ENCODE measurements at regions not wholly inside any gene's neighbourhood (a gene's known extent, or its start where the extent isn't known, plus 50 kb on each side); places are given as distances from the start of the nearest gene placed in this dataset.

DNA sequence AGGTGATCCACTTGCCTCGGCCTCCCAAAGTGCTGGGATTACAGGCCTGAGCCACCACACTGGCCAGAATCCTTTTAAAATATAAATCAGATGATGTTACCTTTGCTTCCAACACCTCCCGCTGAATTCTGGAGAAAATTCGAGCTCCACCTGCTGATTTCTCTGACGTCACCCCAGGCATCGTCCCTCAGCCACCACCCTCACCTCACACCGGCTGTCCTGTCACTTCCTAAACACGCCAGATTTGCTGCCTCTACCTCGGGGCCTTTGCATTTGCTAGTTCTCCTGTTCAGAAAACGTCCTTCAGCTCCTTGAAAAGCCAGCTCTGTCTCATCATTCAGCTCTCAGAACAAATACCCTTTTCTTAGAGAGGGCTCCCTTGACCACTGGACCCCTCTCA is 57.9 kb downstream of the FBXO2 start:
- 54 to 63% (median 62%) methylated on average over 9 of the region's 9 CpGs for WGBS, 3 donors
- H3K27ac ChIP-seq: no peak overlapping the region
- ATAC-seq (no peak), DNase-seq (no peak)
- intact Hi-C loops (cut with DNase I): no loop called here
- H3K9me3 ChIP-seq: no peaks in the 10 kb centered on the region
- H3K36me3 ChIP-seq (ENCODE audit: insufficient read depth in 1 of 2, low read depth in 1 of 2): no peaks in the 10 kb centered on the region
- H3K4me1 ChIP-seq: no peaks in the 10 kb centered on the region
- H3K27me3 ChIP-seq (ENCODE audit: insufficient read depth in 3 of 3, low read length in 2 of 3): peaks cover 0 to 55% (median 6%) of the 10 kb centered on the region in 3 donors
- TF ChIP-seq, protein P1, sequence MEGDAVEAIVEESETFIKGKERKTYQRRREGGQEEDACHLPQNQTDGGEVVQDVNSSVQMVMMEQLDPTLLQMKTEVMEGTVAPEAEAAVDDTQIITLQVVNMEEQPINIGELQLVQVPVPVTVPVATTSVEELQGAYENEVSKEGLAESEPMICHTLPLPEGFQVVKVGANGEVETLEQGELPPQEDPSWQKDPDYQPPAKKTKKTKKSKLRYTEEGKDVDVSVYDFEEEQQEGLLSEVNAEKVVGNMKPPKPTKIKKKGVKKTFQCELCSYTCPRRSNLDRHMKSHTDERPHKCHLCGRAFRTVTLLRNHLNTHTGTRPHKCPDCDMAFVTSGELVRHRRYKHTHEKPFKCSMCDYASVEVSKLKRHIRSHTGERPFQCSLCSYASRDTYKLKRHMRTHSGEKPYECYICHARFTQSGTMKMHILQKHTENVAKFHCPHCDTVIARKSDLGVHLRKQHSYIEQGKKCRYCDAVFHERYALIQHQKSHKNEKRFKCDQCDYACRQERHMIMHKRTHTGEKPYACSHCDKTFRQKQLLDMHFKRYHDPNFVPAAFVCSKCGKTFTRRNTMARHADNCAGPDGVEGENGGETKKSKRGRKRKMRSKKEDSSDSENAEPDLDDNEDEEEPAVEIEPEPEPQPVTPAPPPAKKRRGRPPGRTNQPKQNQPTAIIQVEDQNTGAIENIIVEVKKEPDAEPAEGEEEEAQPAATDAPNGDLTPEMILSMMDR (IDR thresholded peaks at IDR 0.05): no peak
- H3K4me3 ChIP-seq: no peak overlapping the region

DNA sequence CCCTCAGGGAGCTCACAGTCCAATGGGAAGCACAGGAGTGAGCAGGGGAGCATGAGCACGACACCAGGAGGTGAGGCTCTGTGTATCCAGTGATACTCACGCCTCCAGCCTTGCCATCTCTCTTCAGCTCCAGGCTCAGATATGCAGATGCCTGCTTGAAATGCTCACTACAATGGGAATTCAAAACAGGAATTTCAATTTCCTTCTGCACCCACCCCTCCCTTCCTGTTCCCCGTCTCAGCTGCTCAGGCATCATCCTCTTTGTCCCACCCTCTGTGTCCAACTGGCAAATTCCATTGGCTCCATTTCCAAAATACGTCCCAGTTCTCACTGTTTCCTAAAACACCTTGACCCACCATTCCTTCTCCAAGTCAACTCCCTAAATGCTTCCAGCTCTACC is 58.9 kb downstream of the FBXO2 start:
- no peak for ATAC-seq

DNA sequence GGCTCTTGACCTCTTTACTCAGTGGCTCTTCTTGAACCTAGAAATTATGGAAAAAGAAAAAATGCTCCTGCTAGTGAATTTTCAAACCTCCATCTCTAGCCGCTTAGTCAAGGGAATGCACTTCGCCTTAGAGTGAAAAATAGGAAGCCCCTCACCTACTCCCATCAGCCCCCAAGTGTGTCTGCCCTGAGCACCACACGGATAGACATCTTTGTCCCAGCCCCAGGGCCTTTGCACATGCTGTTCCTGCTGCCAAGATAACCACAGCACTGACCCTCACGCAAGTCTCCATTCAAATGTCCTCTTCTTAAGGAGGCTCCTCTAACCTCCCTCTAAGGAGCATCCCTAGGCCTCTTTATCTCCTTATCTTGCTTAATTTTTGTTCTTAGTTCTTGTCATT is 59.6 kb downstream of the FBXO2 start:
- H3K27ac ChIP-seq: no peak overlapping the region
- H3K4me1 ChIP-seq: no peaks in the 10 kb centered on the region
- 86 to 88% (median 88%) methylated on average over 4 of the region's 4 CpGs for WGBS, 3 donors
- intact Hi-C loops (cut with DNase I): no loop called here
- TF ChIP-seq, protein P1 (IDR thresholded peaks at IDR 0.05): no peak
- H3K36me3 ChIP-seq (ENCODE audit: insufficient read depth in 1 of 2, low read depth in 1 of 2): no peaks in the 10 kb centered on the region
- no peaks in the 10 kb centered on the region for H3K9me3 ChIP-seq
- ATAC-seq: no peak
- no peak for DNase-seq
- peaks cover 0 to 55% (median 6%) of the 10 kb centered on the region in 3 donors for H3K27me3 ChIP-seq (ENCODE audit: insufficient read depth in 3 of 3, low read length in 2 of 3)
- H3K4me3 ChIP-seq: no peak overlapping the region

More for the DNA sequence above, 58.9 kb downstream of the FBXO2 start:
- TF ChIP-seq, protein P1 (IDR thresholded peaks at IDR 0.05): no peak
- Histone ChIP-seq H3K4me3 (no peak overlapping the region), H3K36me3 (ENCODE audit: insufficient read depth in 1 of 2, low read depth in 1 of 2) (no peaks in the 10 kb centered on the region), H3K27me3 (ENCODE audit: insufficient read depth in 3 of 3, low read length in 2 of 3) (peaks cover 0 to 49% (median 6%) of the 10 kb centered on the region in 3 donors), H3K4me1 (no peaks in the 10 kb centered on the region), H3K27ac (no peak overlapping the region), H3K9me3 (no peaks in the 10 kb centered on the region)
- intact Hi-C loops (cut with DNase I): no loop called here
- 25 to 37% (median 37%) methylated on average over 4 of the region's 4 CpGs for WGBS, 3 donors
- no peak for DNase-seq

DNA sequence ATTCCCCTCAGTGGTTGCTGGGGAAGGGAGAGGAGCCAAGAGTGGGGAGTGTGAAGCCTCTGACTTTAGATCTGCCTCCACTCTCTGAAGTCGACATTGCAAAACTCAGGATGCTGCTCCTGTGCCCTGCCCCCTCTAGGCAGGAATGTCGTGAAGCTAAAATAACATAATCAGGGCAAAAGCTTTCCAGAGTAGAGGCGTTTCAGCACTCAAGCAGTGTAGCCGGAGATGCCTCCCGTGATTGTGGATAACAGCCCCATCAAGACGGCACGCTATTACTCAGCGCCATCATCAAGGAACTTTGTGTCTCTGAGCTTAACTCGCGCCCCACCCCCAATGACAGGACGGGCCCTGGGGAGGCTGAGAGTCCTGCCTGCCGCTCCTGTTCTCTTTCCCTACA is 60.0 kb downstream of the FBXO2 start:
- TF ChIP-seq, protein P1 (IDR thresholded peaks at IDR 0.05): no peak
- no peak overlapping the region for H3K4me3 ChIP-seq
- ATAC-seq (no peak), DNase-seq (no peak)
- H3K27ac ChIP-seq: no peak overlapping the region
- intact Hi-C loops (cut with DNase I): no loop called here
- no peaks in the 10 kb centered on the region for H3K9me3 ChIP-seq
- peaks cover 0 to 58% (median 6%) of the 10 kb centered on the region in 3 donors for H3K27me3 ChIP-seq (ENCODE audit: insufficient read depth in 3 of 3, low read length in 2 of 3)
- no peaks in the 10 kb centered on the region for H3K4me1 ChIP-seq
- no peaks in the 10 kb centered on the region for H3K36me3 ChIP-seq (ENCODE audit: insufficient read depth in 1 of 2, low read depth in 1 of 2)
- WGBS, 3 donors: 11 to 13% (median 12%) methylated on average over 12 of the region's 12 CpGs

DNA sequence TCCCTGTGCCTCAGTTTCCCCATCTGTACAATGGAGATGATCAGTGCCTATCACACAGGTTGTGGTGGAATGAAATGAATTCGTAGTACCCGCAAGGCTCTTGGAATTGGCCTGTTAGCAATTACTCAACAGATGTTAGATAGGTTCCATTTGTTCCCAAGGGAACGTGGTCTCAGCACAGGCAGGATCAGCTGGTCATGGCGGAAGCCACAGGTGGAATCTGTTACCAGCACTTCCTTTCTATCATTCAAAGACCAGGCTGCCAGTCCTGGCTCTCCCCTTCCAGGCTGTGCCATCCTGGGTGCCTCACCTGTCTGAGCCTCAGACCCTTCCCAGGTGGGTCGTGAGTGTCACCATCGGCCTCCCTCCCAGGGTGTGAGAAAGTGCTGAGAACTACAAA is 61.5 kb downstream of the FBXO2 start:
- DNase-seq (no peak), ATAC-seq (no peak)
- intact Hi-C loops (cut with DNase I): no loop called here
- Histone ChIP-seq H3K27me3 (ENCODE audit: insufficient read depth in 3 of 3, low read length in 2 of 3) (peaks cover 0 to 57% (median 6%) of the 10 kb centered on the region in 3 donors), H3K9me3 (no peaks in the 10 kb centered on the region), H3K27ac (no peak overlapping the region), H3K4me3 (no peak overlapping the region), H3K4me1 (no peaks in the 10 kb centered on the region), H3K36me3 (ENCODE audit: insufficient read depth in 1 of 2, low read depth in 1 of 2) (no peaks in the 10 kb centered on the region)
- 38 to 52% (median 47%) methylated on average over 6 of the region's 6 CpGs for WGBS, 3 donors
- TF ChIP-seq, protein P1 (IDR thresholded peaks at IDR 0.05): no peak
